Colonic mucosa (tissue), 4 donors: ENCODE measurements at regions not wholly inside any gene's neighbourhood (a gene's known extent, or its start where the extent isn't known, plus 50 kb on each side); places are given as distances from the start of the nearest gene placed in this dataset.

Experiments used
- DNase-seq: peaks from one replicate; pipeline ENCODE4 v3.0.0-alpha.2; 2020
- H3K27ac ChIP-seq: fragments of 200-600 bp; one replicate; pipeline ENCODE4 v1.8.0; 2021
- H3K27me3 ChIP-seq: fragments of 200-600 bp; one replicate; pipeline ENCODE4 v1.8.0; 2021
- H3K36me3 ChIP-seq: fragments of 200-600 bp; one replicate; pipeline ENCODE4 v1.8.0; 2021
- H3K4me1 ChIP-seq: fragments of 200-600 bp; one replicate; pipeline ENCODE4 v1.8.0; 2021; ENCODE audit warnings: mild to moderate bottlenecking
- H3K4me3 ChIP-seq: fragments of 200-600 bp; one replicate; pipeline ENCODE4 v1.8.0; 2021
- H3K9ac ChIP-seq, 2 donors: one replicate each; pipeline ENCODE4 v1.7.0; 2013; ENCODE audit warnings: control low read depth in 2 of 2, low read depth in 2 of 2, low read length in 2 of 2
- H3K9me3 ChIP-seq: fragments of 200-600 bp; one replicate; pipeline ENCODE4 v1.8.0; 2021
- intact Hi-C: fragments of 100-400 bp; cut with DNase I; formaldehyde crosslinking; loops from one replicate; pipeline ENCODE4 v1.14.1; 2022
- TF ChIP-seq, protein P1 (sequence below): fragments of 200-600 bp; IDR thresholded peaks from one replicate; pipeline ENCODE4 v1.8.0; 2022; ENCODE audit warnings: antibody characterized with exemption, mild to moderate bottlenecking
- donor health status: healthy.
- donor health status: DM: no; HTN: no; CAD: no.
- donor health status: DM: no; HTN: no; CAD: no.

DNA sequence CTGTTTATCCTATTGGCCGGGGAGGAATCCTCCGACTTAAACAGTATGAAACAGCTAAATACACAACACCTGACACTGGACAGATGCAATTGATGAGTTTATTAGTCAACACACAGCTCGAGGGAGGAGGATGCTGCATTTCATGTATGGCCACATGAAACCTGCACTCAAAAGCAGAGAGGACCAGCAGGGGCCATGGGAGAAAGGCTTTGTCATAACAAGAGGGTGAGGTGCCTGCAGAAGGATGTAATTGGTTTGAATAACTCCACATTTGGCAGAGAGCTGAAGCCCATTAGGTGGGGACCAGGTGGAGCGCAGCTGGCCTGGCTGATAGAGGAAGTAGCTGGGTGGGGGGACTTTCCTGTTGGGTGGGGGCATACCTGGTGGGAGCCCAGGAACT, 599.1 kb downstream of the PTPRU start:
- no peak overlapping the region for H3K9ac ChIP-seq
- H3K9me3 ChIP-seq, result no peaks in the 10 kb centered on the region
- H3K4me1 ChIP-seq, result no peaks in the 10 kb centered on the region
- TF ChIP-seq, protein P1, sequence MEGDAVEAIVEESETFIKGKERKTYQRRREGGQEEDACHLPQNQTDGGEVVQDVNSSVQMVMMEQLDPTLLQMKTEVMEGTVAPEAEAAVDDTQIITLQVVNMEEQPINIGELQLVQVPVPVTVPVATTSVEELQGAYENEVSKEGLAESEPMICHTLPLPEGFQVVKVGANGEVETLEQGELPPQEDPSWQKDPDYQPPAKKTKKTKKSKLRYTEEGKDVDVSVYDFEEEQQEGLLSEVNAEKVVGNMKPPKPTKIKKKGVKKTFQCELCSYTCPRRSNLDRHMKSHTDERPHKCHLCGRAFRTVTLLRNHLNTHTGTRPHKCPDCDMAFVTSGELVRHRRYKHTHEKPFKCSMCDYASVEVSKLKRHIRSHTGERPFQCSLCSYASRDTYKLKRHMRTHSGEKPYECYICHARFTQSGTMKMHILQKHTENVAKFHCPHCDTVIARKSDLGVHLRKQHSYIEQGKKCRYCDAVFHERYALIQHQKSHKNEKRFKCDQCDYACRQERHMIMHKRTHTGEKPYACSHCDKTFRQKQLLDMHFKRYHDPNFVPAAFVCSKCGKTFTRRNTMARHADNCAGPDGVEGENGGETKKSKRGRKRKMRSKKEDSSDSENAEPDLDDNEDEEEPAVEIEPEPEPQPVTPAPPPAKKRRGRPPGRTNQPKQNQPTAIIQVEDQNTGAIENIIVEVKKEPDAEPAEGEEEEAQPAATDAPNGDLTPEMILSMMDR, result no peak
- no peaks in the 10 kb centered on the region for H3K36me3 ChIP-seq
- no peak overlapping the region for H3K4me3 ChIP-seq
- H3K27ac ChIP-seq, result no peak overlapping the region
- H3K27me3 ChIP-seq, result no peaks in the 10 kb centered on the region
- no peak for DNase-seq
- intact Hi-C loops, result no loop called here

DNA sequence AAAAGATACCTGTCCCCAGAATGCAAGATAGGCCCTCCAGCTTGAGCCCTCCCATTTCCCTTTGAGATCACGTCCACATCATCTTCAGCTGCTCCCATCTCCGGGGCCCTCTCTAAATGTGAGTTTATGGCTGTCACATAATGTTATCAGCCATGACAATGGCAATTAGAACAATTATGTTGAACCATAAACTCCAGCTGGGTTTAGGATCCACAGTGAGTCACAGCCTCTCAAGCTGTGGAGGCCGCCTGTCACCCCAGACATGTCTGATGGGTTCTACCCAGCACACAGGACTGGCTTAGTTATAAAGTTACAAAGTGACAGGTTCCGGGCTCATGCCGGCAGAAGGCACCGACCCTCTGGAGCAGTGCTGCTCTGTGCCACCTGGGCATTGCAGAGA, 597.3 kb downstream of the PTPRU start:
- H3K36me3 ChIP-seq, result no peaks in the 10 kb centered on the region
- H3K4me3 ChIP-seq, result no peak overlapping the region
- TF ChIP-seq, protein P1, result no peak
- intact Hi-C loops, result no loop called here
- no peaks in the 10 kb centered on the region for H3K9me3 ChIP-seq
- H3K4me1 ChIP-seq, result no peaks in the 10 kb centered on the region
- H3K9ac ChIP-seq, result no peak overlapping the region
- DNase-seq, result no peak
- no peaks in the 10 kb centered on the region for H3K27me3 ChIP-seq
- H3K27ac ChIP-seq, result no peak overlapping the region

DNA sequence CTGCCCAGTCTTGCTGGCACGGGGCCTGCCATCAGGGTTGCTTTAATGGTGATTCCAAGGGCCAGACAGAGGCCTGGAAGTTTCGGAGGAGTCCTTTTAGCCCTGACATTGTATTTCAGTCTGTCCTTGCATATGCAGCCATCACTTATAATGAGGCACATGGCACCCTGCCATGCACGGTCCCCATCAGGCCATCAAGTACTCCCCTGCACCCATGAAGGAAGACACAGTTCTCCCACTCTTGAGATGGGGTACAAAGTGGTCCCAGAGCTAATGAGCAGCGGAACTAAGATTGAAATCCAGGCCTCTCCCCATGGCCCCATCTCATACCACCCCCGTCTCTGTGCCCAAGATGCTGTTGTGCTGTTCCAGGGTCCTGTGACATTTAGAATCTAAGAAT, 596.6 kb downstream of the PTPRU start:
- intact Hi-C loops, result no loop called here
- Histone ChIP-seq H3K36me3 (no peaks in the 10 kb centered on the region), H3K27ac (no peak overlapping the region), H3K4me3 (no peak overlapping the region), H3K4me1 (no peaks in the 10 kb centered on the region), H3K27me3 (no peaks in the 10 kb centered on the region), H3K9ac (no peak overlapping the region), H3K9me3 (no peaks in the 10 kb centered on the region)
- TF ChIP-seq, protein P1, result no peak
- DNase-seq, result no peak

GRCh38 chr1:29832471-29832870, 596.1 kb downstream of the PTPRU start:
- no peaks in the 10 kb centered on the region for H3K9me3 ChIP-seq
- H3K27me3 ChIP-seq, result no peaks in the 10 kb centered on the region
- TF ChIP-seq, protein P1, result no peak
- H3K27ac ChIP-seq, result no peak overlapping the region
- no peaks in the 10 kb centered on the region for H3K4me1 ChIP-seq
- DNase-seq, result no peak
- no peak overlapping the region for H3K9ac ChIP-seq
- intact Hi-C loops, result no loop called here
- H3K4me3 ChIP-seq, result no peak overlapping the region
- no peaks in the 10 kb centered on the region for H3K36me3 ChIP-seq

- DNase-seq, result no peak
- H3K4me1 ChIP-seq, result no peaks in the 10 kb centered on the region
- H3K27ac ChIP-seq, result no peak overlapping the region
- TF ChIP-seq, protein P1, result no peak
- no peaks in the 10 kb centered on the region for H3K9me3 ChIP-seq
- intact Hi-C loops, result no loop called here
- no peak overlapping the region for H3K4me3 ChIP-seq
- H3K9ac ChIP-seq, result no peak overlapping the region
- H3K27me3 ChIP-seq, result no peaks in the 10 kb centered on the region
- H3K36me3 ChIP-seq, result no peaks in the 10 kb centered on the region
Observed at GRCh38 chr1:29831500-29832117, 595.3 kb downstream of the PTPRU start.
